GM19328 (cell line): ENCODE measurements at regions not wholly inside any gene's neighbourhood (a gene's known extent, or its start where the extent isn't known, plus 50 kb on each side); places are given as distances from the start of the nearest gene placed in this dataset.
"Not testable (repeated sequence)": the region's sequence is repeated elsewhere in the genome, so short reads cannot be mapped to it uniquely, and the experiment has no call there.

ENCODE experiments used
- ATAC-seq: cut with Tn5 transposase; IDR thresholded peaks from one replicate; pipeline ENCODE4 v1.9.1; 2021; ENCODE audit warnings: mild to moderate bottlenecking, moderate library complexity; ENCODE audit not compliant: unreplicated experiment

GRCh38 chr6:27635886-27636285 is 163.0 kb upstream of the ZNF184 start:
- ATAC-seq = not testable (repeated sequence)

- not testable (repeated sequence) for ATAC-seq
Observed at GRCh38 chr6:27633221-27633688, 160.3 kb upstream of the ZNF184 start.

- no peak for ATAC-seq
Observed at GRCh38 chr6:27631609-27631916, 158.7 kb upstream of the ZNF184 start.

- no peak for ATAC-seq
Observed at GRCh38 chr6:27630727-27631608, 158.1 kb upstream of the ZNF184 start.

GRCh38 chr6:27624694-27625262 is 151.9 kb upstream of the ZNF184 start:
- ATAC-seq = no peak

GRCh38 chr6:27623103-27623502 is 150.2 kb upstream of the ZNF184 start:
- ATAC-seq = no peak

GRCh38 chr6:27619436-27619835 is 146.5 kb upstream of the ZNF184 start:
- ATAC-seq = no peak

GRCh38 chr6:27617700-27618689 is 145.1 kb upstream of the ZNF184 start:
- ATAC-seq = no peak

- no peak for ATAC-seq
Observed at GRCh38 chr6:27617046-27617687, 144.3 kb upstream of the ZNF184 start.

GRCh38 chr6:27616328-27617045 is 143.6 kb upstream of the ZNF184 start:
- ATAC-seq = no peak

- no peak for ATAC-seq
Observed at GRCh38 chr6:27611451-27611850, 138.5 kb upstream of the ZNF184 start.

GRCh38 chr6:27608916-27609883 is 136.3 kb upstream of the ZNF184 start:
- no peak for ATAC-seq

GRCh38 chr6:27605401-27606342 is 132.8 kb upstream of the ZNF184 start:
- ATAC-seq = no peak

- no peak for ATAC-seq
Observed at GRCh38 chr6:27604986-27605385, 132.1 kb upstream of the ZNF184 start.

GRCh38 chr6:27601668-27602254 is 128.9 kb upstream of the ZNF184 start:
- ATAC-seq = no peak

GRCh38 chr6:27599859-27600532 is 127.1 kb upstream of the ZNF184 start:
- ATAC-seq = no peak

GRCh38 chr6:27597031-27597567 is 124.2 kb upstream of the ZNF184 start:
- not testable (repeated sequence) for ATAC-seq
